WTC11 (cell line): ENCODE measurements at regions not wholly inside any gene's neighbourhood (a gene's known extent, or its start where the extent isn't known, plus 50 kb on each side); places are given as distances from the start of the nearest gene placed in this dataset.

Experiments
- ATAC-seq: fragments of 200-7000 bp; cut with Tn5 transposase; 2 replicates; pipeline ENCODE4 v1.10.0; 2021; ENCODE audit warnings: mild to moderate bottlenecking, moderate library complexity
- CTCF ChIA-PET: fragments of 300-600 bp; sonication (Branson Sonifier 250); formaldehyde crosslinking; loops from one replicate; lab custom pipeline; 2021; ENCODE audit warnings: antibody characterized with exemption; lab: Charles Lee
- POLR2A ChIA-PET: fragments of 350-600 bp; sonication (Branson Sonifier 250); formaldehyde crosslinking; loops from one replicate; lab custom pipeline; 2021; ENCODE audit warnings: antibody characterized with exemption; lab: Charles Lee
- DNase-seq: peaks from one replicate; pipeline ENCODE4 v3.0.0; 2021; ENCODE audit warnings: low spot score
- H3K27ac Mint-ChIP-seq: 2 replicates; pipeline ENCODE4 v1.8.0; 2021; ENCODE audit warnings: mixed read lengths
- H3K27me3 Mint-ChIP-seq: 2 replicates; pipeline ENCODE4 v1.8.0; 2021; ENCODE audit warnings: low read depth, mild to moderate bottlenecking, moderate library complexity, mixed read lengths
- H3K36me3 Mint-ChIP-seq: 2 replicates; pipeline ENCODE4 v1.8.0; 2021; ENCODE audit warnings: mixed read lengths
- H3K4me1 Mint-ChIP-seq: 2 replicates; pipeline ENCODE4 v1.8.0; 2022; ENCODE audit warnings: mixed read lengths
- H3K4me3 Mint-ChIP-seq: 2 replicates; pipeline ENCODE4 v1.8.0; 2021; ENCODE audit warnings: mild to moderate bottlenecking, moderate library complexity, mixed read lengths
- H3K9me3 Mint-ChIP-seq: 2 replicates; pipeline ENCODE4 v1.8.0; 2021; ENCODE audit warnings: mixed read lengths
- AFF4 ChIP-seq: sonication (generic); formaldehyde crosslinking; IDR thresholded peaks from 2 replicates; pipeline ENCODE4 v1.8.1; 2023; ENCODE audit warnings: mild to moderate bottlenecking, missing genetic modification reagents, borderline replicate concordance
- AR ChIP-seq: fragments of 250-450 bp; sonication (Bioruptor Pico); IDR thresholded peaks from 2 replicates; pipeline ENCODE4 v1.9.0; 2021; ENCODE audit warnings: mild to moderate bottlenecking
- ARID4B ChIP-seq: sonication (generic); formaldehyde crosslinking; IDR thresholded peaks from 2 replicates; pipeline ENCODE4 v1.8.0; 2023; ENCODE audit warnings: missing genetic modification reagents, mild to moderate bottlenecking, borderline replicate concordance
- ATF3 ChIP-seq: sonication (generic); formaldehyde crosslinking; conservative IDR thresholded peaks from 2 replicates; pipeline ENCODE4 v1.8.1; 2022; ENCODE audit warnings: mild to moderate bottlenecking, missing genetic modification reagents
- ATF6 ChIP-seq: sonication (generic); formaldehyde crosslinking; IDR thresholded peaks from 2 replicates; pipeline ENCODE4 v1.8.1; 2023; ENCODE audit warnings: mild to moderate bottlenecking, missing genetic modification reagents
- ELF4 ChIP-seq: sonication (generic); formaldehyde crosslinking; IDR thresholded peaks from 2 replicates; pipeline ENCODE4 v1.8.1; 2022; ENCODE audit warnings: low read depth, mild to moderate bottlenecking, moderate library complexity, missing genetic modification reagents
- ETV6 ChIP-seq: sonication (generic); formaldehyde crosslinking; IDR thresholded peaks from 2 replicates; pipeline ENCODE4 v1.8.1; 2022; ENCODE audit warnings: mild to moderate bottlenecking, missing genetic modification reagents
- KAT7 ChIP-seq: sonication (generic); formaldehyde crosslinking; IDR thresholded peaks from 2 replicates; pipeline ENCODE4 v1.8.1; 2023; ENCODE audit warnings: missing genetic modification reagents, mild to moderate bottlenecking, borderline replicate concordance
- MLX ChIP-seq: sonication (generic); formaldehyde crosslinking; IDR thresholded peaks from 2 replicates; pipeline ENCODE4 v1.8.1; 2023; ENCODE audit warnings: mild to moderate bottlenecking, missing genetic modification reagents, moderate library complexity
- NR3C1 ChIP-seq: sonication (generic); formaldehyde crosslinking; conservative IDR thresholded peaks from 2 replicates; pipeline ENCODE4 v1.8.1; 2023; ENCODE audit warnings: low read depth, mild to moderate bottlenecking, missing genetic modification reagents
- OVOL2 ChIP-seq: fragments of 250-450 bp; sonication (Bioruptor Pico); IDR thresholded peaks from 2 replicates; pipeline ENCODE4 v1.9.0; 2021; ENCODE audit warnings: mild to moderate bottlenecking, borderline replicate concordance
- PRRX2 ChIP-seq: fragments of 250-450 bp; sonication (Bioruptor Pico); IDR thresholded peaks from 2 replicates; pipeline ENCODE4 v1.8.0; 2021; ENCODE audit warnings: mild to moderate bottlenecking
- RELA ChIP-seq: sonication (generic); formaldehyde crosslinking; IDR thresholded peaks from 2 replicates; pipeline ENCODE4 v1.8.1; 2022; ENCODE audit warnings: missing genetic modification reagents, mild to moderate bottlenecking, borderline replicate concordance
- TEAD1 ChIP-seq: sonication (generic); formaldehyde crosslinking; IDR thresholded peaks from 2 replicates; pipeline ENCODE4 v1.8.0; 2022; ENCODE audit warnings: mild to moderate bottlenecking, missing genetic modification reagents
- TEAD4 ChIP-seq: sonication (generic); formaldehyde crosslinking; IDR thresholded peaks from 2 replicates; pipeline ENCODE4 v1.8.0; 2022; ENCODE audit warnings: mild to moderate bottlenecking, missing genetic modification reagents
- ZNF263 ChIP-seq: sonication (generic); formaldehyde crosslinking; IDR thresholded peaks from 2 replicates; pipeline ENCODE4 v1.8.1; 2022; ENCODE audit warnings: low read depth, mild to moderate bottlenecking, moderate library complexity, missing genetic modification reagents
- ZNF281 ChIP-seq: sonication (generic); formaldehyde crosslinking; IDR thresholded peaks from 2 replicates; pipeline ENCODE4 v1.8.0; 2023; ENCODE audit warnings: mild to moderate bottlenecking, missing genetic modification reagents
- ZNF317 ChIP-seq: sonication (generic); formaldehyde crosslinking; IDR thresholded peaks from 2 replicates; pipeline ENCODE4 v1.8.1; 2023; ENCODE audit warnings: low read depth, mild to moderate bottlenecking, moderate library complexity, missing genetic modification reagents, borderline replicate concordance
- ZNF423 ChIP-seq: fragments of 250-450 bp; sonication (Bioruptor Pico); IDR thresholded peaks from 2 replicates; pipeline ENCODE4 v2.1.2; 2022; ENCODE audit warnings: mild to moderate bottlenecking, moderate library complexity

- no peak for ATAC-seq
- H3K9me3 Mint-ChIP-seq: no peaks in the 10 kb centered on the region
- peaks cover 17% of the 10 kb centered on the region for H3K4me1 Mint-ChIP-seq
- H3K36me3 Mint-ChIP-seq: no peaks in the 10 kb centered on the region
- DNase-seq: no peak
- no peak overlapping the region for H3K27ac Mint-ChIP-seq
- no peak overlapping the region for H3K4me3 Mint-ChIP-seq
- no peak for TF ChIP-seq ATF6 (CRISPR knock-in tag)
- no peak for TF ChIP-seq AR
- TF ChIP-seq RELA (CRISPR knock-in tag): no peak
- no peak for TF ChIP-seq TEAD1 (CRISPR knock-in tag)
- TF ChIP-seq AFF4 (CRISPR knock-in tag): no peak
- no peak for TF ChIP-seq ZNF263 (CRISPR knock-in tag)
- TF ChIP-seq ARID4B (CRISPR knock-in tag): no peak
- TF ChIP-seq ELF4 (CRISPR knock-in tag): no peak
- no peak for TF ChIP-seq TEAD4 (CRISPR knock-in tag)
- no peak for TF ChIP-seq OVOL2 (CRISPR knock-in tag)
- TF ChIP-seq KAT7 (CRISPR knock-in tag): no peak
- TF ChIP-seq PRRX2 (CRISPR knock-in tag): no peak
- no peak for TF ChIP-seq ATF3
- no peak for TF ChIP-seq ZNF423 (CRISPR knock-in tag)
- no peak for TF ChIP-seq MLX
- TF ChIP-seq ZNF281 (CRISPR knock-in tag): no peak
- no peak for TF ChIP-seq ZNF317 (CRISPR knock-in tag)
- no peak for TF ChIP-seq ETV6
- TF ChIP-seq NR3C1: no peak
- CTCF ChIA-PET: interaction anchor here (0.7 kb wide), 1 partner anchor 288 kb away, joined by 3 read pairs; no protein-coding TSS in a partner anchor
- POLR2A ChIA-PET: no interaction called here
- H3K27me3 Mint-ChIP-seq: no peaks in the 10 kb centered on the region
Measured at GRCh38 chrX:121558886-121559285, 511.5 kb downstream of the GLUD2 start.
